HG03103 (cell line): ENCODE measurements at regions not wholly inside any gene's neighbourhood (a gene's known extent, or its start where the extent isn't known, plus 50 kb on each side); places are given as distances from the start of the nearest gene placed in this dataset.

Source experiments
- ATAC-seq: cut with Tn5 transposase; IDR thresholded peaks from one replicate; pipeline ENCODE4 v1.9.1; 2021; ENCODE audit warnings: low read depth; ENCODE audit not compliant: unreplicated experiment

GRCh38 chr5:89270901-89271300, 387.9 kb upstream of the MEF2C start:
- no peak for ATAC-seq

- no peak for ATAC-seq
These were observed 386.7 kb upstream of the MEF2C start for GRCh38 chr5:89269721-89270120.

DNA sequence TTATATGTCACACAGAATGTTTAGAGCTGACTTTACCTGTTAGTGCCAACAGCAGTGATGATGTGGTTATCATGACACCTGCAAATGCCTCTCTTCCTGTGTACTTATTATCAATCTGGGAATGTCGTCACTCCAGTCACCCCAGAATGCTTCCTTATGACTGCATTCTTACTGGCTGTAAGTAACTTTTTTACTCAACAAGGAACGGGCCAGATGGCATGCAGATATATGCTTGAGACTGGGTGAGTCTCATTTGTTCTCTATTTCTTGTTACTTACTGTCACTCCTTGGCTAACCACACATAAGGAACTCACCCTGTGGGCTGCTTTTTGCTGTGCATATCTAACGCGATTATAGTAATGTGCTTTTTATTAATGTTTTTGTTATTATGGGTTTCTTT, 385.5 kb upstream of the MEF2C start:
- ATAC-seq = no peak

DNA sequence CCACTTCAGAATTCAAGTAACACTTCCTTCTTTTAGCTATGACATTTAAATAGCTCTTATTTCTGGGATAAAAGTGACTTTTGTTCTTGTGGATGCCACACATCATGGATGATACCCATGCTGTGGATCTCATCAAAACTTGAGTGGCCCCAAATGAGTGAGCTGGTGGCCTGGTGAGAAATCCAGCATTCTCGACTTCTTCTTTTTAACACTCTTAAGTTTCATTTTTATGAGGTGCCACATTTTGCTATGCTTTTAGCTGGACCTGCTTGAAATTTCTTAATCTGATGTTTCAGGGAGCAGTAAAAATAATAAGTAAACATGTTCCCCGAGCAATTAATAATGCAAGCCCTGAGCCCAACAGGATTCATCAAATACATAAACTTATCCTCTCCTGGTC, 384.8 kb upstream of the MEF2C start:
- no peak for ATAC-seq

- ATAC-seq = no peak
These were observed 382.7 kb upstream of the MEF2C start for GRCh38 chr5:89265511-89266179.

GRCh38 chr5:89263846-89264245, 380.9 kb upstream of the MEF2C start:
- no peak for ATAC-seq

GRCh38 chr5:89262030-89262429, 379.0 kb upstream of the MEF2C start:
- ATAC-seq = no peak

DNA sequence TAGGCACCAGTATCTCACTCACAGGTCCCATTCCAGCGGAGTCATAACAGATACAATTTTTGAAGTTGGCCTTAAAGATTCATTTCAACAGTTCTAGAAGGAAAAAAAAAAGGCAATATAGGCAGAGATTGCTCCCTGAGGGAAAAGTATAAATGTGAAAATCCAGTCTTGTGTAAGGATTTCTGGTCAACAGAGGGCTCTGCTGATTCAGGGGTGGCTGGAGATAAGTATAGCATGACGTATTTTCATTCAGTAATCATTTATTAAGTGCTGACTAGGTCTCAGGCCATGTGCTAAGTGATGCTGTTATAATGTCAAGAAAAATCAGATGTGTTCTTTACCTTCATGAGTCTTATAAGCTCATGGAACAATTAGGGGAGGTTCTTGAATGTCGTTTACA, 377.3 kb upstream of the MEF2C start:
- ATAC-seq = no peak

DNA sequence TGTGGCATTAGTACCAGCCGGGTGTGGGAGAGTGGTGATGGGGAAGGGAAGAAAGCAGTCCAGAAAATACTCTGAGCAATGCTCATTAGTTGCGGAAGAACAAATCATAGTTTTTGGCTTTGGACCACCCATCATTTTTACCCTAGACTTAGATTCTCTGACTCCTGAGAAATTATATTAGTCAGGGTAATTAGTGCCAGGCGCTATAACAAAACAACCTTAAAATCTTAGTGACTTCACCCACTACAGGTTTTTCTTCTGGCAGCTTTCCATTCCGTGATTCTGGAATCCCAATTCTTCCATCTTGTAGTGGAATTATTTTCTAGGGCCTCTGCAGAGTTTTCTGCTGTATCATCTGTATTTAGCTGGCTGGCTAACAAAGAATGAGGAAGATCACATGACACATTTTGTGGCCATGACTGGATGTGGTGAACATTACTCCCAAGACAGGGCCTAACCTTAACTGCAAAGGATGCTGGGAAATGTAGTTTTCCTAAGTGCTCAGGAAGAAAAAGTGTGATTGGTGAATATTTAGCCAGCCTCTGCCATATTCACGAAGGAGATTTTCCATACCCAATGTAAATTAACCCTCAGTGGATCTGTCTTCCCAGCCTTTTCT, 373.0 kb upstream of the MEF2C start:
- no peak for ATAC-seq

- no peak for ATAC-seq
These were observed 370.8 kb upstream of the MEF2C start for GRCh38 chr5:89253666-89254352.

DNA sequence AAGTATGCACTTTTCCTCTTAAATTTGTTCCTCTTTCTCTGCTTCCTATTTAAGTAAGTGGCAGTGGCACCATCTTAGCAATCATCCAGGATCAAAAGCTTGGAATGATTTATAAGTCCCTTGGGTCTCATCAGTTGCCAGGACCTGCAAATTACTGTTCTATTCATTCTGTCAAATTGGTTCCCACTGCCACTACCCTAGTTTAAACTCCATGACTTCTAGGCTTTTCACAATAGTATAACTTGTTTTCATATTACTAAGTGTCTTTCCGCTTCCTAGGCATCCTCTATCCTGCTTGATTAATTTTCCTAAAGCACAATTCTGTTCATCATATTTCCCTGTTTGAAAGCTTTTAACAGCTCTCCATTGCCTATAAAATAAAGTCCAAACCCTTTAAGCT, 363.9 kb upstream of the MEF2C start:
- no peak for ATAC-seq

- no peak for ATAC-seq
These were observed 363.3 kb upstream of the MEF2C start for GRCh38 chr5:89246252-89246651.

GRCh38 chr5:89243611-89244010, 360.6 kb upstream of the MEF2C start:
- no peak for ATAC-seq

- ATAC-seq = no peak
These were observed 358.2 kb upstream of the MEF2C start for GRCh38 chr5:89241186-89241585.

GRCh38 chr5:89236900-89237299, 353.9 kb upstream of the MEF2C start:
- ATAC-seq = no peak

DNA sequence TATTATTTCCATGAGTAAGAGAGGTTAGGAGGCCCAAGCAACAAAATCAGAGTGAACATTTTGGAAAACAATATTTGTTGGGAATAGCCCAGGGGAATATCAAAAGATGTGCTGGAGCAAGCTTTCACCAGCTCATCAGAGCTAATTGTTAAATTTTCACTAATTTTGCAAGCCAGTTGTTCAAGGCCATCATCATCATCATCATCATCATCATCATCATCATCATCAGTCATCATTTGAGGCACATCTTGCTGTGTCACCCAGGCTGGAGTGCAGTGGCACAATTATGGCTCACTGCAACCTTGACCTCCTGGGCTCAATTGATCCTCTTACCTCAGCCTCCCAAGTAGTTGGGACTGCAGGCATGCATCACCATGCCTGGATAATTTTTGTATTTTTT, 350.5 kb upstream of the MEF2C start:
- ATAC-seq = no peak

- peak; percentile 92 for ATAC-seq
These were observed 349.2 kb upstream of the MEF2C start for GRCh38 chr5:89232139-89232603.

DNA sequence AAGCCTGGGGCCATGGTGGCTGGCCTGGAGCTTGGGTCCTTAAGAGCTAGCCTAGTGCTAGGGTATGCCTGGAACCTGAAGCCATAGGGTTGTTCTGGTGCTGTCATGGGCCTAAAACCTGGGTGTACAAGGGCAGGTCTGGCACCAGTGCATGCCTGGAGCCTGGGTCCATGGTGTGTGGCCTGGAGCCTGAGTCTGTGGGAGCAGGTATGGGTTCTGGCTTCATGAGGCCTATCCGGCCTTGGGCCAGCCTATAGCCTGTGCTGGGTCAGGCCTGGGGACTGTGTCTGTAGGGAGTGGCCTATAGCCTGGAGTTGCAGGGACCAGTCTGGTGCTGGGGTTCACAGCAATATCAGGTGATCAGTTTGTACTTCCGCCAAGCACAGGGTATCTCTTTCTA, 347.2 kb upstream of the MEF2C start:
- ATAC-seq = no peak

- ATAC-seq = no peak
These were observed 346.5 kb upstream of the MEF2C start for GRCh38 chr5:89229331-89230070.

- ATAC-seq = no peak
These were observed 345.4 kb upstream of the MEF2C start for GRCh38 chr5:89228355-89228754.

DNA sequence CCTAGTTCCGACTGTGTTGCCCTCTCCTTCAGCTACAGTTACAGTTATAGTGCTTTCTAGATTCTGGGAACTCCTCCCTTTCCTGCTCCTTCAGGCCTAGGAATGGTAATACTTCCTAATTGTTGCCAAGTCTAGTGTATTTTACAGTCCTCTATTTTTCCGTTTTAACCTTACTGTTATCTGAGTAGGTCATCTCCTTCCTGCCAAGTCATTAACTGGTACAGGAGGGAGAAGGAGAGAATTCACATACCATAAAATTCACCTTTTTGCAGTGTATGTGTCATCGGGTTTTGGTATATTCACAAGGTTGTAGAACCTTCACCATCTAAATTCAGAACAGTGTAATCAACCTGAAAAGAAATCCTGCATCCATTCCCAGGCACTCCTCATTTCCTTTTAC, 335.4 kb upstream of the MEF2C start:
- ATAC-seq = no peak
